ENCODE measurements at regions not wholly inside any gene's neighbourhood (a gene's known extent, or its start where the extent isn't known, plus 50 kb on each side); places are given as distances from the start of the nearest gene placed in this dataset.

DNA sequence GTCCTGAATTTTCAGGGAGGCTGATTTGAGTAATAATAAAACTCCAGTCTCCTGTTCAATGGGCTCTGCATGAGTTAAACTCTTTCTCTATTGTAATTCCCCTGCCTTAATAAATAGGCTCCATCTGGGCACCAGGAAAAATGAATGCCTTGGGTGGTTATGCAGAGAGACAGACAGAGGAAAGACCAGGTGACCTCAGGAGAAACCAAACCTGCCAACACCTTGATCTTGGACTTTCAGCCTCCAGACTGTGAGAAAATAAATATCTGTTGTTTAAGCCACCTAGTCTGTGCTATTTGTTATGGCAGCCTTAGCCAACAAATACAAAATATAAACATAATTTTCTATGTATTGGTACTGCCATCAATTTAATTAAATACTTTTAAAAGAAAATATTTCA lies 64.8 kb upstream of the RAP2B start:
- Histone ChIP-seq H2AFZ (ENCODE audit: low read depth) (no peak overlapping the region), H3F3A (replicated peaks; ENCODE audit: insufficient read depth) (peaks cover 13% of the 10 kb centered on the region), H4K20me1 (ENCODE audit: insufficient read depth) (no peaks in the 10 kb centered on the region), H3K4me3 (ENCODE audit: low read depth in 2 of 2, low read length in 1 of 2) (no peak overlapping the region), H3K36me3 (replicated peaks in 1 of 2; ENCODE audit: control insufficient read depth in 1 of 2, insufficient read depth in 2 of 2, low read length in 1 of 2) (no peaks in the 10 kb centered on the region), H3K4me2 (no peak overlapping the region), H3K79me2 (ENCODE audit: insufficient read depth) (no peaks in the 10 kb centered on the region), H3K9ac (no peak overlapping the region), H3K4me1 (ENCODE audit: control insufficient read depth in 1 of 2, insufficient read depth in 2 of 2, low read depth in 1 of 2, low read length in 1 of 2) (peaks cover 0 to 15% of the 10 kb centered on the region in 2 experiments; a peak in 1 of 4 replicates), H3K27me3 (ENCODE audit: insufficient read depth) (no peaks in the 10 kb centered on the region), H3K27ac (ENCODE audit: low read depth in 2 of 2, low read length in 1 of 2) (no peak overlapping the region), H3K9me3 (no peaks in the 10 kb centered on the region), H3K9me2 (no peaks in the 10 kb centered on the region)
- no peak for DNase-seq
- ChIA-PET POLR2A (no interaction called here), CTCF (interaction anchor here (1.0 kb wide), 1 partner anchor 54 kb away, joined by 3 read pairs; no protein-coding TSS in a partner anchor)
- no peak for TF ChIP-seq FOSL2 (IDR thresholded peaks at IDR 0.05; ENCODE audit: borderline replicate concordance, low read depth)
- no peak for TF ChIP-seq GABPA (IDR thresholded peaks at IDR 0.05; ENCODE audit: low read depth)
- TF ChIP-seq, protein P1, sequence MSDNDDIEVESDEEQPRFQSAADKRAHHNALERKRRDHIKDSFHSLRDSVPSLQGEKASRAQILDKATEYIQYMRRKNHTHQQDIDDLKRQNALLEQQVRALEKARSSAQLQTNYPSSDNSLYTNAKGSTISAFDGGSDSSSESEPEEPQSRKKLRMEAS (IDR thresholded peaks at IDR 0.05; ENCODE audit: low read depth) = no peak
- TF ChIP-seq TCF12 (IDR thresholded peaks at IDR 0.05) = no peak
- TF ChIP-seq, protein P2, sequence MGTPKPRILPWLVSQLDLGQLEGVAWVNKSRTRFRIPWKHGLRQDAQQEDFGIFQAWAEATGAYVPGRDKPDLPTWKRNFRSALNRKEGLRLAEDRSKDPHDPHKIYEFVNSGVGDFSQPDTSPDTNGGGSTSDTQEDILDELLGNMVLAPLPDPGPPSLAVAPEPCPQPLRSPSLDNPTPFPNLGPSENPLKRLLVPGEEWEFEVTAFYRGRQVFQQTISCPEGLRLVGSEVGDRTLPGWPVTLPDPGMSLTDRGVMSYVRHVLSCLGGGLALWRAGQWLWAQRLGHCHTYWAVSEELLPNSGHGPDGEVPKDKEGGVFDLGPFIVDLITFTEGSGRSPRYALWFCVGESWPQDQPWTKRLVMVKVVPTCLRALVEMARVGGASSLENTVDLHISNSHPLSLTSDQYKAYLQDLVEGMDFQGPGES (IDR thresholded peaks at IDR 0.05; ENCODE audit: low read depth, low read length) = no peak
- no peak for TF ChIP-seq FOXJ3 (CRISPR knock-in tag; IDR thresholded peaks at IDR 0.05)
- no peak for TF ChIP-seq JUND (IDR thresholded peaks at IDR 0.05)
- no peak for TF ChIP-seq EP300 (IDR thresholded peaks at IDR 0.05; ENCODE audit: borderline replicate concordance in 1 of 2, low read depth in 1 of 2, low read length in 1 of 2)
- no peak for TF ChIP-seq POLR2AphosphoS5 (IDR thresholded peaks at IDR 0.05; ENCODE audit: low read depth, low read length)
- TF ChIP-seq, protein P3, sequence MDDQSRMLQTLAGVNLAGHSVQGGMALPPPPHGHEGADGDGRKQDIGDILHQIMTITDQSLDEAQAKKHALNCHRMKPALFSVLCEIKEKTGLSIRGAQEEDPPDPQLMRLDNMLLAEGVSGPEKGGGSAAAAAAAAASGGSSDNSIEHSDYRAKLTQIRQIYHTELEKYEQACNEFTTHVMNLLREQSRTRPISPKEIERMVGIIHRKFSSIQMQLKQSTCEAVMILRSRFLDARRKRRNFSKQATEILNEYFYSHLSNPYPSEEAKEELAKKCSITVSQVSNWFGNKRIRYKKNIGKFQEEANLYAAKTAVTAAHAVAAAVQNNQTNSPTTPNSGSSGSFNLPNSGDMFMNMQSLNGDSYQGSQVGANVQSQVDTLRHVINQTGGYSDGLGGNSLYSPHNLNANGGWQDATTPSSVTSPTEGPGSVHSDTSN (IDR thresholded peaks at IDR 0.05) = no peak
- TF ChIP-seq RCOR1 (IDR thresholded peaks at IDR 0.05; ENCODE audit: low read length) = no peak
- TF ChIP-seq YY1 (IDR thresholded peaks at IDR 0.05; ENCODE audit: low read depth) = no peak
- no peak for TF ChIP-seq RAD21 (IDR thresholded peaks at IDR 0.05; ENCODE audit: low read length)
- no peak for TF ChIP-seq MEF2A (IDR thresholded peaks at IDR 0.05; ENCODE audit: borderline replicate concordance, low read depth)

DNA sequence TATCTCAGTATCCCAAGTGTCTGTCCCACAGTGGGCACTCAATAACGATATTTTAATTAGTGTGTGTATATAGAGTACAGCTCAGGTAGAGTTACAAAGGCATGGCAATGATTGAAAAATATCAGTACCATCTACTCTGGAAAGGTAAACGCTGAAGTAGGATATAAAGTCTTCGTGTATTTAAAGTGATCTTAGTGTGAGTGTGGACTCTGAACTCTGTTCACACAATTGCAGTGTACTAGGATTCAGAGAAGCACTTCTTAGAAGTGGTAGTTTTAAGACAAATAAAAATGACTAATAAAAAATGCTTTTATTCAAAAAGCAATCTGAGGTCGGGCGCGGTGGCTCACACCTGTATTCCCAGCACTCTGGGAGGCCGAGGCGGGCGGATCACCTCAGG lies 62.9 kb upstream of the RAP2B start:
- ChIA-PET POLR2A (no interaction called here), CTCF (no interaction called here)
- TF ChIP-seq SIN3A (IDR thresholded peaks at IDR 0.05; ENCODE audit: borderline replicate concordance, low read depth, low read length) (no peak), EP300 (IDR thresholded peaks at IDR 0.05; ENCODE audit: borderline replicate concordance in 1 of 2, low read depth in 1 of 2, low read length in 1 of 2) (no peak), RAD21 (IDR thresholded peaks at IDR 0.05; ENCODE audit: low read length) (no peak), GATA2 (CRISPR knock-in tag; IDR thresholded peaks at IDR 0.05) (no peak), JUND (IDR thresholded peaks at IDR 0.05) (no peak), FOXM1 (IDR thresholded peaks at IDR 0.05; ENCODE audit: low read depth) (no peak), POLR2AphosphoS5 (IDR thresholded peaks at IDR 0.05; ENCODE audit: low read depth, low read length) (no peak), RXRA (IDR thresholded peaks at IDR 0.05; ENCODE audit: borderline replicate concordance, low read depth) (no peak), ELF1 (IDR thresholded peaks at IDR 0.05) (no peak), SMC3 (IDR thresholded peaks at IDR 0.05; ENCODE audit: low read depth, low read length) (no peak)
- TF ChIP-seq, protein P4, sequence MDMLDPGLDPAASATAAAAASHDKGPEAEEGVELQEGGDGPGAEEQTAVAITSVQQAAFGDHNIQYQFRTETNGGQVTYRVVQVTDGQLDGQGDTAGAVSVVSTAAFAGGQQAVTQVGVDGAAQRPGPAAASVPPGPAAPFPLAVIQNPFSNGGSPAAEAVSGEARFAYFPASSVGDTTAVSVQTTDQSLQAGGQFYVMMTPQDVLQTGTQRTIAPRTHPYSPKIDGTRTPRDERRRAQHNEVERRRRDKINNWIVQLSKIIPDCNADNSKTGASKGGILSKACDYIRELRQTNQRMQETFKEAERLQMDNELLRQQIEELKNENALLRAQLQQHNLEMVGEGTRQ (IDR thresholded peaks at IDR 0.05; ENCODE audit: borderline replicate concordance, low read depth, low read length) = no peak
- TF ChIP-seq, protein P5, sequence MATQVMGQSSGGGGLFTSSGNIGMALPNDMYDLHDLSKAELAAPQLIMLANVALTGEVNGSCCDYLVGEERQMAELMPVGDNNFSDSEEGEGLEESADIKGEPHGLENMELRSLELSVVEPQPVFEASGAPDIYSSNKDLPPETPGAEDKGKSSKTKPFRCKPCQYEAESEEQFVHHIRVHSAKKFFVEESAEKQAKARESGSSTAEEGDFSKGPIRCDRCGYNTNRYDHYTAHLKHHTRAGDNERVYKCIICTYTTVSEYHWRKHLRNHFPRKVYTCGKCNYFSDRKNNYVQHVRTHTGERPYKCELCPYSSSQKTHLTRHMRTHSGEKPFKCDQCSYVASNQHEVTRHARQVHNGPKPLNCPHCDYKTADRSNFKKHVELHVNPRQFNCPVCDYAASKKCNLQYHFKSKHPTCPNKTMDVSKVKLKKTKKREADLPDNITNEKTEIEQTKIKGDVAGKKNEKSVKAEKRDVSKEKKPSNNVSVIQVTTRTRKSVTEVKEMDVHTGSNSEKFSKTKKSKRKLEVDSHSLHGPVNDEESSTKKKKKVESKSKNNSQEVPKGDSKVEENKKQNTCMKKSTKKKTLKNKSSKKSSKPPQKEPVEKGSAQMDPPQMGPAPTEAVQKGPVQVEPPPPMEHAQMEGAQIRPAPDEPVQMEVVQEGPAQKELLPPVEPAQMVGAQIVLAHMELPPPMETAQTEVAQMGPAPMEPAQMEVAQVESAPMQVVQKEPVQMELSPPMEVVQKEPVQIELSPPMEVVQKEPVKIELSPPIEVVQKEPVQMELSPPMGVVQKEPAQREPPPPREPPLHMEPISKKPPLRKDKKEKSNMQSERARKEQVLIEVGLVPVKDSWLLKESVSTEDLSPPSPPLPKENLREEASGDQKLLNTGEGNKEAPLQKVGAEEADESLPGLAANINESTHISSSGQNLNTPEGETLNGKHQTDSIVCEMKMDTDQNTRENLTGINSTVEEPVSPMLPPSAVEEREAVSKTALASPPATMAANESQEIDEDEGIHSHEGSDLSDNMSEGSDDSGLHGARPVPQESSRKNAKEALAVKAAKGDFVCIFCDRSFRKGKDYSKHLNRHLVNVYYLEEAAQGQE (IDR thresholded peaks at IDR 0.05; ENCODE audit: low read depth, low read length) = no peak
- TF ChIP-seq, protein P3 (IDR thresholded peaks at IDR 0.05) = no peak

More for the DNA sequence above, 62.9 kb upstream of the RAP2B start:
- H3K9me2 ChIP-seq = no peaks in the 10 kb centered on the region
- H3K27me3 ChIP-seq (ENCODE audit: insufficient read depth) = no peaks in the 10 kb centered on the region
- peaks cover 0 to 10% of the 10 kb centered on the region in 2 experiments; a peak in 1 of 4 replicates for H3K4me1 ChIP-seq (ENCODE audit: control insufficient read depth in 1 of 2, insufficient read depth in 2 of 2, low read depth in 1 of 2, low read length in 1 of 2)
- H3K79me2 ChIP-seq (ENCODE audit: insufficient read depth) = no peaks in the 10 kb centered on the region
- no peak overlapping the region for H3K9ac ChIP-seq
- H2AFZ ChIP-seq (ENCODE audit: low read depth) = no peak overlapping the region; the same call in 1 of the 2 replicates
- H3K9me3 ChIP-seq = no peaks in the 10 kb centered on the region
- H3F3A ChIP-seq (replicated peaks; ENCODE audit: insufficient read depth) = peaks cover 3% of the 10 kb centered on the region
- WGBS (ENCODE audit: low lambda C conversion rate) = 81% methylated on average over 9 of the region's 9 CpGs
- H3K36me3 ChIP-seq (replicated peaks in 1 of 2; ENCODE audit: control insufficient read depth in 1 of 2, insufficient read depth in 2 of 2, low read length in 1 of 2) = no peaks in the 10 kb centered on the region
- H4K20me1 ChIP-seq (ENCODE audit: insufficient read depth) = no peaks in the 10 kb centered on the region
- no peak overlapping the region for H3K4me2 ChIP-seq
- H3K27ac ChIP-seq (ENCODE audit: low read depth in 2 of 2, low read length in 1 of 2) = no peak overlapping the region
- DNase-seq = no peak
- no peak overlapping the region for H3K4me3 ChIP-seq (ENCODE audit: low read depth in 2 of 2, low read length in 1 of 2)

Data from SK-N-SH (cell line).